ENCODE measurements at regions not wholly inside any gene's neighbourhood (a gene's known extent, or its start where the extent isn't known, plus 50 kb on each side); places are given as distances from the start of the nearest gene placed in this dataset.

DNA sequence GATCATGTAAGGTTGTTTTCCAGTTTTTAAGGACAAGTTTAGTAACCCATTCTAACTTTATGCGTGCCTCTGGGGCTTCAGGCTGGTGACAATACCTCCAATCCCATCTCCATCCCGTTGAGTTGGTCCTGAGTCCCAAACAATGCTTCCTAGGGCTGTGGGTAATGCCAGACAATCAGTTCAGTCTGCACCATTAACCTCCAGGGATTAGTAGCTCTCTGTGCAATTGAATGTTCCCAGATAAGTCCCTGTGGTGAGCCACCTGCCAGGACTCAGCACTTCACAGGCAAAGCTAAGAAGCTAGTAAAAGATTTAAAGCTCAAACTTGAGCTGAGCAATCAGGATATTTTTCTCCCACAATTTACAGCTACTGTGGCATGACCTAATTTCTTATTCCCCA, 462.2 kb upstream of the PTBP2 start:
- TF ChIP-seq, protein P1, sequence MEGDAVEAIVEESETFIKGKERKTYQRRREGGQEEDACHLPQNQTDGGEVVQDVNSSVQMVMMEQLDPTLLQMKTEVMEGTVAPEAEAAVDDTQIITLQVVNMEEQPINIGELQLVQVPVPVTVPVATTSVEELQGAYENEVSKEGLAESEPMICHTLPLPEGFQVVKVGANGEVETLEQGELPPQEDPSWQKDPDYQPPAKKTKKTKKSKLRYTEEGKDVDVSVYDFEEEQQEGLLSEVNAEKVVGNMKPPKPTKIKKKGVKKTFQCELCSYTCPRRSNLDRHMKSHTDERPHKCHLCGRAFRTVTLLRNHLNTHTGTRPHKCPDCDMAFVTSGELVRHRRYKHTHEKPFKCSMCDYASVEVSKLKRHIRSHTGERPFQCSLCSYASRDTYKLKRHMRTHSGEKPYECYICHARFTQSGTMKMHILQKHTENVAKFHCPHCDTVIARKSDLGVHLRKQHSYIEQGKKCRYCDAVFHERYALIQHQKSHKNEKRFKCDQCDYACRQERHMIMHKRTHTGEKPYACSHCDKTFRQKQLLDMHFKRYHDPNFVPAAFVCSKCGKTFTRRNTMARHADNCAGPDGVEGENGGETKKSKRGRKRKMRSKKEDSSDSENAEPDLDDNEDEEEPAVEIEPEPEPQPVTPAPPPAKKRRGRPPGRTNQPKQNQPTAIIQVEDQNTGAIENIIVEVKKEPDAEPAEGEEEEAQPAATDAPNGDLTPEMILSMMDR (IDR thresholded peaks at IDR 0.05; ENCODE audit: low read depth, low read length): no peak
- no peak for TF ChIP-seq EZH2phosphoT487 (IDR thresholded peaks at IDR 0.05; ENCODE audit: low read depth)
